ENCODE measurements at regions not wholly inside any gene's neighbourhood (a gene's known extent, or its start where the extent isn't known, plus 50 kb on each side); places are given as distances from the start of the nearest gene placed in this dataset.

GRCh38 chr3:144743225-144743668 is 771.6 kb downstream of the DIPK2A start:
- Histone ChIP-seq H3F3A (ENCODE audit: insufficient read depth, low read length, poor library complexity, severe bottlenecking) (no peaks in the 10 kb centered on the region), H4K20me1 (ENCODE audit: insufficient read depth) (no peaks in the 10 kb centered on the region), H3K4me2 (ENCODE audit: low read length) (no peak overlapping the region), H3K9ac (ENCODE audit: low read length) (no peak overlapping the region), H3K79me2 (replicated peaks; ENCODE audit: insufficient read depth, low read length) (no peaks in the 10 kb centered on the region), H3K27ac (ENCODE audit: low read length) (no peak overlapping the region), H2AFZ (ENCODE audit: low read depth, low read length) (no peak overlapping the region), H3K36me3 (ENCODE audit: insufficient read depth, low read length) (no peaks in the 10 kb centered on the region), H3K9me3 (ENCODE audit: low read length) (no peaks in the 10 kb centered on the region), H3K4me3 (ENCODE audit: low read length) (no peak overlapping the region), H3K27me3 (ENCODE audit: insufficient read depth, low read depth, low read length) (no peaks in the 10 kb centered on the region), H3K9me2 (ENCODE audit: insufficient read depth, low read length) (no peaks in the 10 kb centered on the region)
- TF ChIP-seq RAD21 (conservative IDR thresholded peaks at IDR 0.05) (no peak), CTCF (IDR thresholded peaks at IDR 0.05; ENCODE audit: poor library complexity, severe bottlenecking) (no peak), POLR2AphosphoS5 (IDR thresholded peaks at IDR 0.05) (no peak), SMC3 (conservative IDR thresholded peaks at IDR 0.05; ENCODE audit: poor library complexity) (no peak), EP300 (conservative IDR thresholded peaks at IDR 0.05; ENCODE audit: poor library complexity, severe bottlenecking) (no peak)

GRCh38 chr3:144744473-144744872 is 772.9 kb downstream of the DIPK2A start:
- no peak for TF ChIP-seq EP300 (conservative IDR thresholded peaks at IDR 0.05; ENCODE audit: poor library complexity, severe bottlenecking)
- TF ChIP-seq RAD21 (conservative IDR thresholded peaks at IDR 0.05) = no peak
- TF ChIP-seq POLR2AphosphoS5 (IDR thresholded peaks at IDR 0.05) = no peak
- TF ChIP-seq, protein P1, sequence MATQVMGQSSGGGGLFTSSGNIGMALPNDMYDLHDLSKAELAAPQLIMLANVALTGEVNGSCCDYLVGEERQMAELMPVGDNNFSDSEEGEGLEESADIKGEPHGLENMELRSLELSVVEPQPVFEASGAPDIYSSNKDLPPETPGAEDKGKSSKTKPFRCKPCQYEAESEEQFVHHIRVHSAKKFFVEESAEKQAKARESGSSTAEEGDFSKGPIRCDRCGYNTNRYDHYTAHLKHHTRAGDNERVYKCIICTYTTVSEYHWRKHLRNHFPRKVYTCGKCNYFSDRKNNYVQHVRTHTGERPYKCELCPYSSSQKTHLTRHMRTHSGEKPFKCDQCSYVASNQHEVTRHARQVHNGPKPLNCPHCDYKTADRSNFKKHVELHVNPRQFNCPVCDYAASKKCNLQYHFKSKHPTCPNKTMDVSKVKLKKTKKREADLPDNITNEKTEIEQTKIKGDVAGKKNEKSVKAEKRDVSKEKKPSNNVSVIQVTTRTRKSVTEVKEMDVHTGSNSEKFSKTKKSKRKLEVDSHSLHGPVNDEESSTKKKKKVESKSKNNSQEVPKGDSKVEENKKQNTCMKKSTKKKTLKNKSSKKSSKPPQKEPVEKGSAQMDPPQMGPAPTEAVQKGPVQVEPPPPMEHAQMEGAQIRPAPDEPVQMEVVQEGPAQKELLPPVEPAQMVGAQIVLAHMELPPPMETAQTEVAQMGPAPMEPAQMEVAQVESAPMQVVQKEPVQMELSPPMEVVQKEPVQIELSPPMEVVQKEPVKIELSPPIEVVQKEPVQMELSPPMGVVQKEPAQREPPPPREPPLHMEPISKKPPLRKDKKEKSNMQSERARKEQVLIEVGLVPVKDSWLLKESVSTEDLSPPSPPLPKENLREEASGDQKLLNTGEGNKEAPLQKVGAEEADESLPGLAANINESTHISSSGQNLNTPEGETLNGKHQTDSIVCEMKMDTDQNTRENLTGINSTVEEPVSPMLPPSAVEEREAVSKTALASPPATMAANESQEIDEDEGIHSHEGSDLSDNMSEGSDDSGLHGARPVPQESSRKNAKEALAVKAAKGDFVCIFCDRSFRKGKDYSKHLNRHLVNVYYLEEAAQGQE (IDR thresholded peaks at IDR 0.05; ENCODE audit: borderline replicate concordance) = no peak
- TF ChIP-seq SMC3 (conservative IDR thresholded peaks at IDR 0.05; ENCODE audit: poor library complexity) = no peak
- TF ChIP-seq TAF1 (IDR thresholded peaks at IDR 0.05; ENCODE audit: low read depth) = no peak
- no peak for TF ChIP-seq MXI1 (conservative IDR thresholded peaks at IDR 0.05; ENCODE audit: poor library complexity, severe bottlenecking)
- TF ChIP-seq CTCF (IDR thresholded peaks at IDR 0.05; ENCODE audit: poor library complexity, severe bottlenecking) = no peak
- no peak for TF ChIP-seq EZH2 (IDR thresholded peaks at IDR 0.05; ENCODE audit: borderline replicate concordance, insufficient read depth, low read length, poor library complexity, severe bottlenecking)
- no peak overlapping the region for H3K9ac ChIP-seq (ENCODE audit: low read length)
- no peaks in the 10 kb centered on the region for H3K27me3 ChIP-seq (ENCODE audit: insufficient read depth, low read depth, low read length)
- H3K36me3 ChIP-seq (ENCODE audit: insufficient read depth, low read length) = no peaks in the 10 kb centered on the region
- no peaks in the 10 kb centered on the region for H4K20me1 ChIP-seq (ENCODE audit: insufficient read depth)
- no peaks in the 10 kb centered on the region for H3K9me2 ChIP-seq (ENCODE audit: insufficient read depth, low read length)
- H3K4me3 ChIP-seq (ENCODE audit: low read length) = no peak overlapping the region
- no peak overlapping the region for H3K27ac ChIP-seq (ENCODE audit: low read length)
- H3K79me2 ChIP-seq (replicated peaks; ENCODE audit: insufficient read depth, low read length) = no peaks in the 10 kb centered on the region
- no peak overlapping the region for H3K4me2 ChIP-seq (ENCODE audit: low read length)
- no peaks in the 10 kb centered on the region for H3K9me3 ChIP-seq (ENCODE audit: low read length)
- no peaks in the 10 kb centered on the region for H3F3A ChIP-seq (ENCODE audit: insufficient read depth, low read length, poor library complexity, severe bottlenecking)
- H2AFZ ChIP-seq (ENCODE audit: low read depth, low read length) = no peak overlapping the region
